GM19025 (cell line): ENCODE measurements at regions not wholly inside any gene's neighbourhood (a gene's known extent, or its start where the extent isn't known, plus 50 kb on each side); places are given as distances from the start of the nearest gene placed in this dataset.
"Not testable (repeated sequence)": the region's sequence is repeated elsewhere in the genome, so short reads cannot be mapped to it uniquely, and the experiment has no call there.

Experiments used
- ATAC-seq: cut with Tn5 transposase; IDR thresholded peaks from one replicate; pipeline ENCODE4 v1.9.1; 2021; ENCODE audit warnings: mild to moderate bottlenecking, low read depth, moderate library complexity; ENCODE audit not compliant: unreplicated experiment

- ATAC-seq: no peak
These were observed 672.6 kb downstream of the CENPC start for GRCh38 chr4:66872661-66873060.

GRCh38 chr4:66863481-66863880 is 681.8 kb downstream of the CENPC start:
- no peak for ATAC-seq

GRCh38 chr4:66855956-66856355 is 689.3 kb downstream of the CENPC start:
- no peak for ATAC-seq

GRCh38 chr4:66853845-66854244 is 691.5 kb downstream of the CENPC start:
- ATAC-seq: no peak

GRCh38 chr4:66852843-66853242 is 692.5 kb downstream of the CENPC start:
- ATAC-seq: no peak

GRCh38 chr4:66849596-66849995 is 695.7 kb downstream of the CENPC start:
- no peak for ATAC-seq

- ATAC-seq: no peak
These were observed 702.6 kb downstream of the CENPC start for GRCh38 chr4:66842724-66843088.

GRCh38 chr4:66842026-66842723 is 703.1 kb downstream of the CENPC start:
- no peak for ATAC-seq

GRCh38 chr4:66840178-66840577 is 705.1 kb downstream of the CENPC start:
- no peak for ATAC-seq

- no peak for ATAC-seq
These were observed 707.9 kb downstream of the CENPC start for GRCh38 chr4:66837279-66837922.

- no peak for ATAC-seq
These were observed 716.0 kb downstream of the CENPC start for GRCh38 chr4:66829310-66829709.

- ATAC-seq: no peak
These were observed 724.6 kb downstream of the CENPC start for GRCh38 chr4:66820681-66821080.

GRCh38 chr4:66814277-66814676 is 731.0 kb downstream of the CENPC start:
- ATAC-seq: no peak

- ATAC-seq: no peak
These were observed 739.7 kb downstream of the CENPC start for GRCh38 chr4:66805582-66805981.

- ATAC-seq: no peak
These were observed 740.3 kb downstream of the CENPC start for GRCh38 chr4:66804979-66805378.

GRCh38 chr4:66797608-66798007 is 747.7 kb downstream of the CENPC start:
- ATAC-seq: no peak

- no peak for ATAC-seq
These were observed 749.6 kb downstream of the CENPC start for GRCh38 chr4:66795724-66796123.

- ATAC-seq: no peak
These were observed 750.8 kb downstream of the CENPC start for GRCh38 chr4:66794390-66795034.

- no peak for ATAC-seq
These were observed 753.6 kb downstream of the CENPC start for GRCh38 chr4:66791686-66792085.

GRCh38 chr4:66785479-66785878 is 759.8 kb downstream of the CENPC start:
- no peak for ATAC-seq

- not testable (repeated sequence) for ATAC-seq
These were observed 762.6 kb downstream of the CENPC start for GRCh38 chr4:66782751-66783150.

GRCh38 chr4:66777097-66777496 is 768.2 kb downstream of the CENPC start:
- ATAC-seq: no peak
